ENCODE measurements at regions not wholly inside any gene's neighbourhood (a gene's known extent, or its start where the extent isn't known, plus 50 kb on each side); places are given as distances from the start of the nearest gene placed in this dataset.

DNA sequence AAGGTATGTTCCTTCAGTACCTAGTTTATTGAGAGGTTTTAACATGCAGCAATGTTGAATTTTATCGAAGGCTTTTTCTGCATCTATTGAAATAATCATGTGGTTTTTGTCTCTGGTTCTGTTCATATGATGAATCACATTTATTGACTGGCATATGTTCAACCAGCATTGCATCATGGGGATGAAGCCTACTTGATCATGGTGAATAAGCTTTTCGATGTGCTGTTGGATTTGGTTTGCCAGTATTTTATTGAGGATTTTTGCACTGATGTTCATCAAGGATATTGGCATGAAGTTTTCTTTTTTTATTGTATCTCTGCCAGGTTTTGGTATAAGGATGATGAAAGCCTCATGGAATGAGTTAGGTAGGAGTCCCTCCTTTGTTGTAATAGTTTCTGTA is 204.0 kb upstream of the GNAI1 start:
- no peaks in the 10 kb centered on the region for H3K27me3 Mint-ChIP-seq (ENCODE audit: insufficient read depth, unreplicated experiment)
- POLR2A ChIA-PET, result no interaction called here
- DNase-seq, result no peak
- H3K36me3 Mint-ChIP-seq (ENCODE audit: insufficient read depth, unreplicated experiment), result no peaks in the 10 kb centered on the region
- H3K4me3 Mint-ChIP-seq (ENCODE audit: unreplicated experiment), result no peak overlapping the region
- Histone ChIP-seq H3K9me3 (no peaks in the 10 kb centered on the region), H3K4me3 (ENCODE audit: low read depth, low read length) (no peak overlapping the region), H3K27me3 (replicated peaks; ENCODE audit: control insufficient read depth, insufficient read depth, low read length) (no peaks in the 10 kb centered on the region), H3K36me3 (ENCODE audit: control insufficient read depth, insufficient read depth, low read length) (no peaks in the 10 kb centered on the region), H3K4me1 (no peaks in the 10 kb centered on the region)
- no peaks in the 10 kb centered on the region for H3K4me1 Mint-ChIP-seq (ENCODE audit: low read depth, unreplicated experiment)
- H3K9me3 Mint-ChIP-seq (ENCODE audit: unreplicated experiment), result no peaks in the 10 kb centered on the region
- CTCF ChIA-PET, result no interaction called here
- no TSS peak for BruUV-seq (replicated peaks)
- no peak overlapping the region for H3K27ac Mint-ChIP-seq (ENCODE audit: unreplicated experiment)
- TF ChIP-seq, protein P1, sequence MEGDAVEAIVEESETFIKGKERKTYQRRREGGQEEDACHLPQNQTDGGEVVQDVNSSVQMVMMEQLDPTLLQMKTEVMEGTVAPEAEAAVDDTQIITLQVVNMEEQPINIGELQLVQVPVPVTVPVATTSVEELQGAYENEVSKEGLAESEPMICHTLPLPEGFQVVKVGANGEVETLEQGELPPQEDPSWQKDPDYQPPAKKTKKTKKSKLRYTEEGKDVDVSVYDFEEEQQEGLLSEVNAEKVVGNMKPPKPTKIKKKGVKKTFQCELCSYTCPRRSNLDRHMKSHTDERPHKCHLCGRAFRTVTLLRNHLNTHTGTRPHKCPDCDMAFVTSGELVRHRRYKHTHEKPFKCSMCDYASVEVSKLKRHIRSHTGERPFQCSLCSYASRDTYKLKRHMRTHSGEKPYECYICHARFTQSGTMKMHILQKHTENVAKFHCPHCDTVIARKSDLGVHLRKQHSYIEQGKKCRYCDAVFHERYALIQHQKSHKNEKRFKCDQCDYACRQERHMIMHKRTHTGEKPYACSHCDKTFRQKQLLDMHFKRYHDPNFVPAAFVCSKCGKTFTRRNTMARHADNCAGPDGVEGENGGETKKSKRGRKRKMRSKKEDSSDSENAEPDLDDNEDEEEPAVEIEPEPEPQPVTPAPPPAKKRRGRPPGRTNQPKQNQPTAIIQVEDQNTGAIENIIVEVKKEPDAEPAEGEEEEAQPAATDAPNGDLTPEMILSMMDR (IDR thresholded peaks at IDR 0.05; ENCODE audit: insufficient read depth in 1 of 2, low read depth in 1 of 2, low read length in 1 of 2, severe bottlenecking in 1 of 2, unreplicated experiment in 1 of 2), result no peak
- intact Hi-C loops (cut with micrococcal nuclease; ENCODE audit: unreplicated experiment), result no loop called here

- Histone ChIP-seq H3K27me3 (replicated peaks; ENCODE audit: control insufficient read depth, insufficient read depth, low read length) (no peaks in the 10 kb centered on the region), H3K4me1 (no peaks in the 10 kb centered on the region), H3K9me3 (no peaks in the 10 kb centered on the region), H3K4me3 (ENCODE audit: low read depth, low read length) (no peak overlapping the region), H3K36me3 (ENCODE audit: control insufficient read depth, insufficient read depth, low read length) (no peaks in the 10 kb centered on the region)
- BruUV-seq (replicated peaks), result no TSS peak
- Mint-ChIP-seq H3K9me3 (ENCODE audit: unreplicated experiment) (peaks cover 9% of the 10 kb centered on the region), H3K27ac (ENCODE audit: unreplicated experiment) (no peak overlapping the region), H3K4me3 (ENCODE audit: unreplicated experiment) (no peak overlapping the region), H3K36me3 (ENCODE audit: insufficient read depth, unreplicated experiment) (no peaks in the 10 kb centered on the region), H3K27me3 (ENCODE audit: insufficient read depth, unreplicated experiment) (no peaks in the 10 kb centered on the region), H3K4me1 (ENCODE audit: low read depth, unreplicated experiment) (no peaks in the 10 kb centered on the region)
- ChIA-PET CTCF (no interaction called here), POLR2A (no interaction called here)
- no peak for DNase-seq
- TF ChIP-seq, protein P1 (IDR thresholded peaks at IDR 0.05; ENCODE audit: insufficient read depth in 1 of 2, low read depth in 1 of 2, low read length in 1 of 2, severe bottlenecking in 1 of 2, unreplicated experiment in 1 of 2), result no peak
- intact Hi-C loops (cut with micrococcal nuclease; ENCODE audit: unreplicated experiment), result no loop called here
Measured at GRCh38 chr7:79927116-79927515, 207.5 kb upstream of the GNAI1 start.

GRCh38 chr7:79923953-79924352 is 210.7 kb upstream of the GNAI1 start:
- Histone ChIP-seq H3K9me3 (no peaks in the 10 kb centered on the region), H3K36me3 (ENCODE audit: control insufficient read depth, insufficient read depth, low read length) (no peaks in the 10 kb centered on the region), H3K4me3 (ENCODE audit: low read depth, low read length) (no peak overlapping the region), H3K4me1 (no peaks in the 10 kb centered on the region), H3K27me3 (replicated peaks; ENCODE audit: control insufficient read depth, insufficient read depth, low read length) (no peaks in the 10 kb centered on the region)
- H3K27me3 Mint-ChIP-seq (ENCODE audit: insufficient read depth, unreplicated experiment), result no peaks in the 10 kb centered on the region
- no peaks in the 10 kb centered on the region for H3K36me3 Mint-ChIP-seq (ENCODE audit: insufficient read depth, unreplicated experiment)
- DNase-seq, result no peak
- BruUV-seq (replicated peaks), result no TSS peak
- peaks cover 9% of the 10 kb centered on the region for H3K9me3 Mint-ChIP-seq (ENCODE audit: unreplicated experiment)
- TF ChIP-seq, protein P1 (IDR thresholded peaks at IDR 0.05; ENCODE audit: insufficient read depth in 1 of 2, low read depth in 1 of 2, low read length in 1 of 2, severe bottlenecking in 1 of 2, unreplicated experiment in 1 of 2), result no peak
- no peak overlapping the region for H3K27ac Mint-ChIP-seq (ENCODE audit: unreplicated experiment)
- no peaks in the 10 kb centered on the region for H3K4me1 Mint-ChIP-seq (ENCODE audit: low read depth, unreplicated experiment)
- no peak overlapping the region for H3K4me3 Mint-ChIP-seq (ENCODE audit: unreplicated experiment)
- ChIA-PET POLR2A (no interaction called here), CTCF (no interaction called here)
- intact Hi-C loops (cut with micrococcal nuclease; ENCODE audit: unreplicated experiment), result no loop called here
